ENCODE measurements at regions not wholly inside any gene's neighbourhood (a gene's known extent, or its start where the extent isn't known, plus 50 kb on each side); places are given as distances from the start of the nearest gene placed in this dataset.

DNA sequence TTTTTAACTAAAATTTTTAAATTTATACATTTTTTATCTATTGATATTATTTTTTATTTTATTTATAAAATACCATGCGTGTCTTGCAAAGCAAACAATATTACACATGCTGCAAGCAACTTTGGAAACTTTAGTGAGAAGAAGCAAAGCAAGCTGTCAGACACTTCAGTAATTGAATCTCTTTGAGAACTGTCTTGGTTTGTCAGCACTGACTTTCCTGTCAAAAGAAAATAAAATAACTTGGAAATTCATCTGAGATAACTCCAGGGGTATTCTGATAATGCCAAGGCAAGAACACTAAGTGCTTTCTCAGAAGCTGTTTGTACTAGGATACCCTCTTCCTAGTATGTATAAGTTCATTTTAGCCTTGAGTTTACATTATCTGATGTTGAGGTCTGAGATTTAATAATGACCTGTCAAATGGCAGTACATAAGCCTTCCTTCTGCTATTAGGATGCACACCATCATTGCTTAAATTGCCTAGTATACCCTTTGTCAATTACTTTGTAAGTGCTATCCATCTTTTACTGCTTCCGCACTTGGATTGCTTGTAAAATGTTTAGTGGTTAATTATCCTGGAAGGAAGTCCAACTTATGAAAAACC, 624.2 kb upstream of the AGA start:
- no peak for DNase-seq

DNA sequence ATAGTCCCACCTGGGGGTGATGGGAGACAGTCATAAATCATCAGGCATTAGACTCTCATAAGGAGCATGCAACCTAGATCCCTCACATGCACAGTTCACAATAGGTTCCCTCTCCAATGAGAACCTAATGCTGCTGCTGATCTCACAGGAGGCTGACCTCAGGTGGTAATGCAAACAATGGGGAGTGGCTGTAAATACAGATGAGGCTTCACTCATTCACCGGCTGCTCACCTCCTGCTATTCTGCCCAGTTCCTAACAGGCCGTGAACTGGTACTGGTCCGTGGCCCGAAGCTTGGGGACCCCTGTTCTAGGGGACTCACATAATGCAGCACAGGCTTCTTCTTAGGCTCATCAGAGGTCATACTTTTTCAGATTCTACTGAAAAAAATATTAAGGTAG, 625.9 kb upstream of the AGA start:
- DNase-seq = no peak

DNA sequence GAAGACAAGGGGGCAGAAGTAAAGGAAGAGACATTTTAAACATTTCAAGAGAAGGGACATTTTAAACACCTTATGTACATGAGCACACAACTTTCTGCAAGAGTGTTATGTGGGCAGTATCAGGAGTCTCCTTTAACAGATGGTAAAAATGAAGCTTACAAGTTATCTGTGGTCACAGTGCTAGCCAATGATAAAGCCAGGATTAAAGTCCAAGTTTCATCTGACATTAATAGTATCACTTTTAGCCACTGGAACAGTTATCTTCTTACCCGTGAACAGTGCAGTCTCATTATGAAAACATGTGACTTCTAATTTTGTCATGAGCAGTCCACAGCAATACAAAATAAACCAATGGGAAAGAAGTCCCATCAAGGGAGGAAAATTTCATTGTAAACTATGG, 627.9 kb upstream of the AGA start:
- no peak for DNase-seq

DNA sequence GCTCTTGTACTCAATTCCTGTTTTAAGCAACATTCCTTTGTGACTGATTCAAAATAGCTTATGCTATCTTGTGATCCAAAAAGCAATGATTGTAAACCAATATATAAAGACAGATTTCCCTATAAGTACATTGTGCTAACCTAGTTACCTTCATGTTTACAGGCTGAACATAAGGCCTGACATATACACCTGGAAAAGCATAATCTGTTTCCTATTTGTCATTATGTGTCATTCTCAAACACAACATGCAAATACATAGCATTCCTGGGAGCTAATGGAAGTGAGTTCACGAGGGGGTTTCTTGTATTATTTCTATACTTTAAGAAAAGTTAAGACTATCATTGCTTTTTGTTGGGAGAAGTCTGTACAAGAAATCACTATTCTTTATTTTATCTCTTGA, 638.1 kb upstream of the AGA start:
- DNase-seq = no peak

DNA sequence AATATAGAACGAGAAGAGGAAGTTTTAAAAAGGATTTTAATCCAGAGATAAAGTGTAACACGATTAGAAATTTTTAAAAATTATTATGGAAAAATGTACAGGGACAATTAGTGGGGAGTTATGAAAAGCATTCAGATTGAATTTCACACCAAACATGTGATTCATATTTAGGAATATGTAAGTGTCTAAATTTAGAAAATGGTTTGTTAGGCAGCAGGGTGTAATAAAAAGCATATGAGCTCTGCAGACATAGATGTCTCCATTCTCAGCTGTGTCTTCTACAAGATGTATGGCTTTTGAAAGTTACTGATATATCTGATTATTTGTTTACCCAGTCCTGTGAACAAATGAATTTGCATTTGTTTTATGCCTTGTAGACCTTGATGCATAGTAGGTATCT, 638.9 kb upstream of the AGA start:
- DNase-seq = no peak

DNA sequence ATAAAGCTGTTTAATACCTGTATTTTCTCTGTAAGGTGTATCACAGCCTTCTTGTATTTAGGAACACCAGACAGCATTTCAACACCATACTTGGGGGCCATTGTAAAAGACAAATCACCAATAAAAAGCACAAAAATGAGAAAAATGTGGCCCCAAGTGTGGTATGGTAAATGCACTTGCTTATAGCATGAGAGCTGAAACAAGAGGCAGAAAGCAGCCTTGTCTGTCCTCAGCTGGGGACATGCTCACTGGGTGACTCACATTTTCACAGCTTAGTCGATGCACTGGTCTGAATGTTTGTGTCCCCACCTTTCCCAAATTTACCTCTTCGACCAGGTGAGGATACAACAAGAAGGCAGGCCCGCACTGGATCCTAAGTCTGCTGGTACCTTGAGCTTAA, 639.7 kb upstream of the AGA start:
- no peak for DNase-seq

DNA sequence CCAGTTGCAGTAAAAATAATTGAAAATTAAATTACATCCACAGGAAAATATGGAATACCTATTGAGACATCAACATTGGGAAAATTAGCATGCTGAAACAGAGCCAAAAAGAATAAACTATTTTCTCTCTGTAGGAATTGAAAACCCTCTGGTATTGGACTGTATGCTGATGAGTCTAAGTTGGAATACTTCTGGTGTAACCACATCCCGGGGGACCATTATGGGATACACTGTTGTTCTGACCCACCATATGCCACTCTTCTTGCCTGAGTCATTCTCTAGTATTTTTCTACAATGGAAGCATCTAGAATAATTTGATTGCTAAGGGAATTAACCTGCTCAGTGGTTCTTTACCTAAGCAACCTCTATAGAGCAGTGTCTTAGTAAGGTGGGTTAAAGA, 640.7 kb upstream of the AGA start:
- no peak for DNase-seq

DNA sequence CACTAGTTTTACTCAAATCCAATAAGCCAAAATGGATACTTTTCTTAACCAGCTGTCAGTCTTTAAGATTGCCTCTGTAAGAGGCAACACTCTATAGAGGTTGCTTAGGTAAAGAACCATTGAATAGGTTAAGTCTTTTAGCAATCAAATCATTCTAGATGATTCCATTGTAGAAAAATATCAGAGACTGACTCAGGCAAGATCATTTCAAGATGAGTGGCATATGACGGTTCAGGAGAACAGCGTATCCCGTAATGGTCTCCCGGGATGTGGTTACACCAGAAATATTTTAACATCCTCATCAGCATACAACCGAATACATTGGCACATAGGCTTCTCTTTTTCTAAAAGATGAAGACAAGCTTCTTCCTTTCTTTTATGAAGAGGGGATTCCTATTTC, 641.7 kb upstream of the AGA start:
- DNase-seq = no peak

DNA sequence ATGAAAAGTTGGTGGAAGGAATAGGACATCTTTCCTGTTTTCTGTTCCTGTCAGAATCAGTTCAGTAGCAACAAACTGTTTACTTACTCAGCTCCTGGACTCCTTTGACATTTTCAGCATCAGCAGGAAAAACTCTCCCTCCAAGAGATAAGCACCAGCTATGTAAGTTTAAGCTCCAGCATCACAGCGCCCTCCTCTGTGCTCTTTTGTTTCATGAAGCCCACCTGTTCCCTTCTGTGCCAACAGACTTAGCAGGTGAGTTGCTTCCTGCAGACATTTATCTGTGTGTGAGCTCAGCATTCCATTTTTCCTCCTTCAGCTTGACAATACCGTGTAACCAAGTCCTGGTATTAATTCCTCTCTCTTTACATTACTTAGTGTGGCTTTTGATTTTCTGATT, 644.1 kb upstream of the AGA start:
- no peak for DNase-seq

DNA sequence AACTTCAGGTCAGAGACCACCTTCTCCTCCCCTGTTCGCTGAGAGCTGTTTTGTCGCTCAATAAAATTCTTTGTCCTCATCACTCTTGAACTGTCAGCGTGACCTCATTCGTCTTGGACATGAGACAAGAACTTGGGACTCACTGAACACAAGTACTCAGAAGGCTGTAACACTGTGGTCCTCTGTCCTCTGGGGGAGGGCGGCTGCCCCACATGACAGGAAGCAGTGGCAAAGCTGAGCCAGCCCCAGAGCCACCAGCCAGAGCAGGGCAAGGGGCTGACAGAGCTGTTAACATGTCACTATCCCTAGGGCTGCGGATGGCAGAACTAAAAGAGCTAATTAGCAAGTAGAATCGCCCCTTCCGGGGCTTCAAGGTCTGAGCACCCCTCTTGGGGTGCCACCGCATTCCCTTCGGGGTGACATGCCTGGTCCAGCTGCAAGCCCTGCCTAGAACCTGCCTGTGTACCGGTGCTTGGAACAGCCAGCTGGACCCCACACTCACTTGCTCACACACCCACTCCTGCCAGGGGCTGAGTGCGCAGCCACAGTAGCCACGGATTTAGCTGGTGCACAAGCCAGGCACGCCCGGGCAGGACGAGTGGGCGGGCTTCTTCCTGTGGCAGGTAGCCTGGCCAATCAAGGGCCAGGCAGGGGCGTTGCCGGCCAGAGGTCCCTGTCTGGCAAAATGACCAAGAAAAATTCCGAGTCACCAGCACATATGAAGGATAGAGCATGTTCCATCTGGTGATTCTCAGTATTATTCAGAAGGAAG, 648.6 kb upstream of the AGA start:
- DNase-seq = no peak

DNA sequence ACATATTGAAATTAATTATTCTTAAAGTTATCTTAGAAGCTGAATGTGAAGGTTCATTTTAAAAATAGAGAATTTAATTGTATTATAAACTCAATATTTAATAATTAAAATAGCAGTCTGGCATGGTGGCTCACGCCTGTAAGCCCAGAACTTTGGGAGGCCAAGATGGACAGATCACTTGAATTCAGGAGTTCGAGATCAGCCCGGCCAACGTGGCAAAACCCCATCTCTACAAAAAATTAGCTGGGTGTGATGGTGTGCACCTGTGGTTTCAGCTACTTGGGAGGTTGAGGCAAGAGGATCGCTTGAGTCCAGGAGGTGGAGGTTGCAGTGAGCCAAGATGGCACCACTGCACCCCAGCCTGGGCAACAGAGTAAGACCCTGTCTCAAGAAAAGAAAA, 659.9 kb upstream of the AGA start:
- DNase-seq = no peak

DNA sequence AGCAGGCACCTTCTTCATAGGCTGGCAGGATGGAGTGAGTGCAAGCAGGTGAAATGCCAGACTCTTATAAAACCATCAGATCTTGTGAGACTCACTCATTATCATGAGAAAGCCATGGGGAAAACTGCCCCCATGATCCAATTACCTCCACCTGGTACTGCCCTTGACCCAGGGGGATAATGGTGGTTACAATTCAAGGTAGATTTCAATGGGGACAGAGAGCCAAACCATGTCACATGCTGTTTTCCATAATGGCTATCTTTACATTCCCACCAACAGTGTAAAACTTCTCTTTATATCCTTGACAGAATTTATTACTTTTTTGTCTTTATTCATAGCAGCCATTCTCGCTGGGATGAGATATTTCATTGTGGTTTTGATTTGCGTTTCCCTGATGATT, 663.0 kb upstream of the AGA start:
- no peak for DNase-seq

DNA sequence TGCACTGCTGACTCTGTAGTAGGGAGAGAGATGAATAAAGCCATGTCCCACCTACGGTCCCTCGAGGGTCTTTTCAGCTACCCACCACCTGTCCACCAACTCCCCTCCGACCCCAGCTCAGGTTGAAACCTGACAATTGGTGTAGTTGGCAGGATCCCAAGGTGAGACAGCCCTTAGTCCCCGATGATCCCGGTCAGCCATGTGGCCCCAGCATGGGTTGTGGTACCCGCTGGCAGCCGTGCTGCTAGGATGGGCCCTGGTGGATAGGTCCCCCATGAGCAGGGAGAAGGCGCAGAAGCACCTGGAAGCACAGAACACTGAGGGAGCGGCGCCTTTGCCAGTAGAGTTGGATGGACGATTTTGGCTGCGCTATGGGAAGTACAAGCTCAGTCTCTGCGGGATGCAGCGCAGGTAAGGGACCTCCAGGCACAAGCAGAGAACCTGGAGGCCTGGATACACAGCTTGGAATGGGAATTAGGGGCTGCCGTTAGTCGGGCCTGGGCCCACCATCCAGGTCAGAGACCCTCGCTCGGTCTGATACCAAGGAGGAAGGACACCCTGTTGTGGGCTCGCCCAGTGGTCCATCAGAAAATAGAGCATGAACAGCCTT, 694.6 kb upstream of the AGA start:
- no peak for DNase-seq

DNA sequence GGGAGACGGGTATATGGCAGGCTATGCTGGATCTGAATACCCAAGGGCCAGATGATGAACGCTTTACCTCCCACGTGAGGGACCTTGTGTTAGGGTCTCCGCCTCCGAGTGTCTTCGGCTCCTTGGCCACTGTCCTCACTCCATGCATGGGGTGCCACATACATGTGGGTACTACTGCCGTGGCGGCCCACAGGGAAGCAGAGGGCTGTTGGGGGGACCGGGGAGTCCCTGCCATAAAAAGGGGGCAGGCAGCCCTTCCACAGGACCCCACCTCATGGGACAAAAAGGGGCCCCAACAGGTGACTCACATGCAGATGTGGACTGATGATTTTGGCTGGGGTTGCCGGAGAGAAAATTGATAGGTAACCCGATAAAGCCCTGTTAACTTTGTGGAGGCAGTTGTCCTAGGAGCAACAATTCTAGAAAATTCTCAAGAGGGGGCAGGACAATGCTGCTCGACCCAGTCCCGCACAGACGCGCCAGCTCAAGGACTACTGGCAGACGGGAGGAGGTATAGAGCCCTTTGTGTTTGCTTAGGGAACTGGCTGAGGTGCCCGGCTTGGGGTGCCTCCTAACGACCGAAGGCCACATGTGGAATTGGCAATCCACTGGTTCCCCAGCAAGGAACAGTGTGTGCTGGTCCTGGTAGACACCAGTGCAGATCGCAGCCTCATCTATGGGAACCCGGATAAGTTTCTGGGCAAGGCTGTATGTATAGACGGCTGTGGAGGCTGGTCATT, 695.7 kb upstream of the AGA start:
- DNase-seq = no peak

DNA sequence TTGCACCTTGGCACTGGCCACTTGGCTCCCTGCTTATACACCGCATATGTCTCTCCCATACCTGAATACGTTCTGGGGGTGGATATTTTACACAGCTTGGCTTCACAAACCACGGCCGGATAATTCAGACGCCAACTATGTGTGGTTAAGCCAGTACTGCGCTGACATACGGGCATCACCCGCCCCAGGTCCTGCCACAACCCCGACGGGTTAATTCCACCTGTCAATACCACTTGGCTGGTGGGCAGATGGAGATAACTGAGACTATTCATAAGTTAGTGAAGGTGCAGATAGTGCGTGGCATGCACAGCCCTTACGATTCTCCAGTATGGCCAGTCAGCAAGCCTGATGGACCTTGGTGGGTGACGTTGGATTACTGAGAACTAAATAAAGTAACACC, 696.3 kb upstream of the AGA start:
- DNase-seq = no peak

DNA sequence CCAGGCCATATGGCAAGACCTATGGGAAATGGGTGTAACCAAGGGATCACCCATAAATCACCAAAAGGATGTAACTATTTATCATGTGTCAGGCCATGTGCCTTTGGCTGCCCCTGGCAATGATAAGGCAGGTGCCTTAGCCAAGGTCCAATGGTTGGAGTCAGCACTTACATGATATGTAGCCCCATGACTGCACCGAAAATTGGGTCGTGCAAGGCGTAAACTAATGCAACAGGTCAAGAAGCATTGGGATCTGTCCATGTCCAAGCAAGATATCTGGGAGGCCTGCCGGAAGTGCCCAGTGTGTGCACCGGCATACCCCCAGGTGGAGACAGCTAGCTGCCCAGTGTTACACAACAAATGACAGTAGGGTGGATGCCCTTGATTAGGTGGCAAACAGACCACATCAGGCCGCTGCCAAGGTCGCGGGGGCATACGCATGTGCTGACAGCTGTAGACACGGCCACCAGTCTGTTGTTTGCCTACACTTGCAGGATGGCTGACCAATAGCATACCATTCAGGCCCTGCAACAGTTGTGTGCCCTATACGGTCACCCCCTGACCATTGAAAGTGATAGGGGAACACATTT, 698.2 kb upstream of the AGA start:
- DNase-seq = no peak

DNA sequence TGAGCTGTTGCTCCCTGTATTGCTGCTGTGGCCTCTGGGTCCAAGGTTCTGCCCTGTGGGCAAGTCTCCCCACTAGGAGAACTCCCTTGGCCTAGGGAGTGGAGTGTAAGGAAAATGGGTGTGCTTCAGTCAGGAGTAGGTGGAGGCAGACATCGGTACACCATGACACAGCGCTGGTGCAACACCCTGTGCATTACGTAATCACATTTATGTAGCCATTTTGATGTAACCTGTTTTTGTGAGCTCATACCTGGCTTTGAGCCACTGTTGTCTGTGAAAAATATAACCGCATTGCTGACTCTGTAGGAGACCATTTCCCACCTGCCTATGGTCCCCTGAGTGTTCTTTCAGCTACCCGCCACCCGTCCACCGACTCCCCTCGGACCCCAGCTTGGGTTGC, 700.5 kb upstream of the AGA start:
- no peak for DNase-seq

DNA sequence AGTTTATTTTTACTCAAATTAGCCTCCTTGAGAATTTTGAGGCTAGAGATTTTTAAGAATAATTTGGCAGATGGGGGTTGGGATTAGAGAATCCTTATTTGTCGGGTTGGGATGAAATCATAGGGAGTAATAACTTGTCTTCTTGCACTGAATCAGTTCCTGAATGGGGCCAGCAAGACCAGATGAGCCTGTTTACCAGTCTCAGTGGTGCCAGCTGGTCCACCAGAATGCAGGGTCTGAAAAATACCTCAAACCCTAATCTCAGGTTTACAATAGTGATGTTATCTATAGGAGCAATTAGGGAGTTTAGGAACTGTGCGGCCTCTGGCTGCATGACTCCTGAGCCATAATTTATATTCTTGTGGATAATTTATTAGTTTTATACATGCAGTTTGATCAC, 705.9 kb upstream of the AGA start:
- no peak for DNase-seq

DNA sequence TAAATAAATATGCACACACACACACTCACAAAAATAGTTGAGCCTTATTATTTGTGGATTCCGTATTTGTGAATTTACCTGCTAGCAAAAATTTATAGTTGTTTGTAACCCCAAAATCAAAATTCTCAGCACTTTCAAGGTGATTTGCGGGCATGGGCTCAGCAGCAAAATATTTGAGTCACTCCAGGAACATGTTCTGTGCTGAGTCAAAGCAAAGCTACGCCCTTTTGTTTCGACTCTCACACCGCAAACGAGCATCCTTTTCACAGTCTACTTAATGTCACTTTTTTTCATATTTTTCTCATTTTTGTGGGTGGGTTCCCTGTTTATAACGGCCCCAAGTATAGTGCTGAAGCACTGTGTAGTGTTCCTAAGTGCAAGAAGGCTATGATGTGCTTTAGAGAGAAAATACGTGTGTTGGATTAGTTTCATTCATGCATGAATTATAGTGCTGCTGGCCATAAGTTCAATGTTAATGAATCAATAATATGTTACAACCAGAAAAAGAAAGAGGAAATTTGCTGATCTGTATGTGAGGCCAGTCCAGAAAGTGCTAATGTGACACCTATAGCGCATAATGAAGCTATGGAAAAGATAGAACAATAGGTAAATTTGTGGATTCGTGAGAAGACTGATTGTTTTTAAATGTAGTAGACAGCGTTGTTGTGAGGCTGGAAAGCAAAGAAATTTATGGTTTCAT, 723.2 kb upstream of the AGA start:
- DNase-seq = no peak

DNA sequence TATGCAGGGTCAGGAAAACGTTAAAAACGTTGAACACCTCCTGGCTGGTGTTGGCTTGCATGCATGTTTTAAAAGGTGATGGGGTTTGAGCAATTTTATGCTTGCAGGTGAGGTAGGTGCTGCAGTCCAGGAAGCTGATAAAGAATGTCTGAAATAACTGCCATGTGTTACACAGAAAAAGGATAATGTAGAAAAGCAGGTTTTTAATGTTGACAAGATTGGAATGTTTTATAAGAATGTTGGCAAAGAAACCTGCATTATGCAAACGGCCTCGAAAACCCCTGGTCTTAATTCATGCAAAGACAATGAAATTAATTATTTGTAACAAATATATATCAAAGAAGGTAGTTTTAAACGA, 723.7 kb upstream of the AGA start:
- no peak for DNase-seq

DNA sequence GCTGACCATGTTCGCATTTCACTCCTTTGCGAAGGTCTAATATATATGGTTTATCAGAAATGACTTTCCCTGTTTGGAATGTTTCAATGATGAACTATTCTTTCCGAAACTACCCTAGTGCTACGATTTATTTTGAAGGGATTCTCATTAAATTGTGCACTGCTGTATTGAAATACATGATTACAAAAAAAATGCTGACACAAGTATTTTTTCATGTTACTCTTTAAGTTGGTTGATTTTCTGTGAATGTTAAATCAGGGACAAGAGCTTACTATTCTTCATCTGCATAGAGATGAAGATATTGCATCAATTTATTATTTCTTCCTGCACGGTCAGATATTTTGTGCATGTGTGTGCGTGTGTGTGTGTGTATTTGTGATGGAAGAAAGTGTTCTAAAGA, 731.5 kb upstream of the AGA start:
- no peak for DNase-seq

DNA sequence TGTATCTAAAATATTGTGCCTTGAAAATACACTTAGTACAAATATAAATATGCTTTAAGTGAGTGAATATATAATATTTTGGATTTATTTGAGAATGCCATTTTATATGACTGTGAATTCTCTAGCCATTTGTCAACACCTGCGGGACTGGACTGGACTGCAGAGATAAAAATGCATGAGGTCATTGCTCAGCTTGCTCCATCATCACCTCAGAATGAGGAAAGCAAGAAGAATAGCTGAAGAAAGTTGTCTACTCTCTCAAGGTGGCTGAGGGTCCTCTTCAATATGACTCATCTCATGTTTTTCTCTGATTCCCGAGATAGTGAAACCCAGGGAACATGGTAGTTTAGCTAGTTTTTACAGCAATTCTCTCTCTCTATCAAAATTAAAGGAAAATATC, 732.5 kb upstream of the AGA start:
- DNase-seq = no peak

DNA sequence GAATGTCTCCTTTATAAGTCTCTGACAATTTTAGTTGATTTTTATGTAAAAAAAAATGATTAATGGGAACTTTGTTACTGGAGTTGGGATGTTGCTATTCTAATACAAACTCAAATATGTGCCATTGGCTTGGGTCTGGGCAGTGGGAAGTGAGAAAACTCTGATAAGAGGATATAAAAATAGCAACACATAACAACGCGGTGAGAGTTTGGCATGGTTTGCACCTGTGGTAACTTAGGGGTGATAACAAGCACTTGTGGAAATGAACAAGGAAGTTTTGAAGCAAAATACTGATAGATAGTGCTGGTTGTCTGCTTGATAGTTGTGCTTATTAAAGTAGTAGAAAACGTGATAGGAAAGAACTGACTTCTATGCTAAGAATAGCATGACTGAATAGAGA, 743.3 kb upstream of the AGA start:
- no peak for DNase-seq

Data from activated T-cell treated with anti-CD3 and anti-CD28 coated beads for 4 hours (primary cell).